ENCODE measurements at regions not wholly inside any gene's neighbourhood (a gene's known extent, or its start where the extent isn't known, plus 50 kb on each side); places are given as distances from the start of the nearest gene placed in this dataset.
"Not testable (repeated sequence)": the region's sequence is repeated elsewhere in the genome, so short reads cannot be mapped to it uniquely, and the experiment has no call there.

DNA sequence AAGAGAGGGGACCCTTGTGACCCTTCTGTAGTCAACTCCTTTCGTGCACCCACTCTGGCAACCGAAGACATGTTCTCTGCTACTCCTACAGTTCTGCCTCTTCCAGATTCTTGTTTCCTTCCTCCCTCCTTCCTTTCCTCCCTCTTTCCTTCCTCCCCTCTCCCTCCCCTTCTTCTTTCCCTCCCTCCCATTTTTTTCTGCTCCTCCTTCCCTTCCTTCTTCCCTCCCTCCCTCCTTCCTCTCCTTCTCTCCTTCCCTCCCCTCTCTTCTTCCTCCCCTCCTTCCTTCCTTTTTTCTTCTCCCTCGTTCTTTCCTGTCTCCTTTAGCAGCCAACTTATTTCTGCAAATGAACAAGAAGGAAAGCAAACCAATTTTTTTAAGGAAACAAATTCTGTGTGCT is 111.5 kb downstream of the NPTX2 start:
- Histone ChIP-seq H3K4me1 (ENCODE audit: control insufficient read depth, insufficient read depth, low read length) (peaks cover 4% of the 10 kb centered on the region), H3K9me3 (ENCODE audit: control insufficient read depth, low read length) (peaks cover 6% of the 10 kb centered on the region), H3K27me3 (replicated peaks; ENCODE audit: control insufficient read depth, insufficient read depth, low read length) (peaks cover 17% of the 10 kb centered on the region), H3K9ac (ENCODE audit: low read length) (no peak overlapping the region), H3K4me3 (ENCODE audit: low read length) (no peak overlapping the region), H3K36me3 (ENCODE audit: control insufficient read depth, insufficient read depth, low read length, severe bottlenecking) (no peaks in the 10 kb centered on the region)
- no peak for DNase-seq (ENCODE audit: low read depth)

DNA sequence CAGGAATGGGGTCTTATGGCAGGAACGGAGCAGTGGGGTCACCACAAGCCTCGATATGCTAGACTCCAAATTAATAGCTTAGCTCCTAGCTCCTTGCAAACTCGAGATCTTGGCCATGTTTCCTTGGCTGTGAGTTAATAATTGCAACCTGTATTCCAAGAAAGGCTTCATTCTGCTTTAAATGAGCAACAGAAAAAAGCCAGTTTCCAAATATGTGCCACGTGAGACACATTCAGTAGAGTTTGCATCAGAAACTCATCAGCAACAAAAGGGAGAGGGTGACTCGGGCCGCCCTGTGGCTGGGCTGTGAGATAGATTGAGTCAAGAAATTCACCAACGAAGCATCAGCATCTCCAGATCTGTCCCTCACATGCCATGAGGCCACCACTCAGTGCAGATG is 112.0 kb downstream of the NPTX2 start:
- Histone ChIP-seq H3K27me3 (replicated peaks; ENCODE audit: control insufficient read depth, insufficient read depth, low read length) (peaks cover 17% of the 10 kb centered on the region), H3K36me3 (ENCODE audit: control insufficient read depth, insufficient read depth, low read length, severe bottlenecking) (no peaks in the 10 kb centered on the region), H3K4me1 (ENCODE audit: control insufficient read depth, insufficient read depth, low read length) (peaks cover 4% of the 10 kb centered on the region), H3K9me3 (ENCODE audit: control insufficient read depth, low read length) (peaks cover 6% of the 10 kb centered on the region), H3K4me3 (ENCODE audit: low read length) (no peak overlapping the region), H3K9ac (ENCODE audit: low read length) (no peak overlapping the region)
- no peak for DNase-seq (ENCODE audit: low read depth)

DNA sequence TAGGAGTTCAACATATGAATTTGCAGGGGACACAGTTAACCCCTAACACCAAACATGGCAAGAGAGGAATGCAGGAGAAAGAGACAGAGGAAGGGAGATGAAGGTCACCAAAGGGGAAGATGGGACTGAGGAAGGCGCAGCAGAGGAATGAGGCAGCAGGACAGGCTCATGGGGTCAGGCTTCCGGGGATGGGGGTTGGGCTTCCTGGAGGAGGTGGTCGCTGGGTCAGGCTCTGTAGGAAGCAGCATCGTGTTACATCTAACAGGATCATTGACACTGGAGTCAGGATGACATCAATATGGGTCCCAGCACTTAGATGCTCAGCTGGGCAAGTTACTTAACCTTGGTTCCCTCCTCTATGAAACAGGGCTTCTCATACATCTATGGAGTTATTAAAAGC is 113.2 kb downstream of the NPTX2 start:
- no peak for DNase-seq (ENCODE audit: low read depth)
- Histone ChIP-seq H3K36me3 (ENCODE audit: control insufficient read depth, insufficient read depth, low read length, severe bottlenecking) (no peaks in the 10 kb centered on the region), H3K9ac (ENCODE audit: low read length) (no peak overlapping the region), H3K27me3 (replicated peaks; ENCODE audit: control insufficient read depth, insufficient read depth, low read length) (peaks cover 17% of the 10 kb centered on the region), H3K4me3 (ENCODE audit: low read length) (no peak overlapping the region), H3K4me1 (ENCODE audit: control insufficient read depth, insufficient read depth, low read length) (no peaks in the 10 kb centered on the region), H3K9me3 (ENCODE audit: control insufficient read depth, low read length) (peaks cover 6% of the 10 kb centered on the region)

DNA sequence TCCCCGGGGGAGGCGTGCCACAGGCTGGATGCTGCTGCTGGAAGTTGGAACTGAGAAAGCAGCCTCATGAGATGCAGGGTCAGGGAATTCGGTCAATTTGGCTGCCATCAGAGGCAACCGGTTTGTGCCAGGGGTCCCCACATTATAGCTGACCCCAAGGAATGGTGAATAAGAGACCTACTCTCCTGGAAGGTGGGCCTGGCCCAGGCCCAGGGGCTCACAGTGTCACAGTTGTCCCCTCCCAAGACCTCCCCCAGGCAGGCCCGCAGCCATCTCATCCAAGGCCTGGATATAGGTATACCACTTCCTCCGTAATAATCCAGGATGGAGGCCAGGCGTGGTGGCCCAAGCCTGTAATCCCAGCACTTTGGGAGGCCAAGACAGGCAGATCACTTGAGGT is 114.6 kb downstream of the NPTX2 start:
- peaks cover 17% of the 10 kb centered on the region for H3K27me3 ChIP-seq (replicated peaks; ENCODE audit: control insufficient read depth, insufficient read depth, low read length)
- no peak overlapping the region for H3K9ac ChIP-seq (ENCODE audit: low read length)
- no peaks in the 10 kb centered on the region for H3K4me1 ChIP-seq (ENCODE audit: control insufficient read depth, insufficient read depth, low read length)
- no peaks in the 10 kb centered on the region for H3K36me3 ChIP-seq (ENCODE audit: control insufficient read depth, insufficient read depth, low read length, severe bottlenecking)
- no peak overlapping the region for H3K4me3 ChIP-seq (ENCODE audit: low read length)
- peaks cover 6% of the 10 kb centered on the region for H3K9me3 ChIP-seq (ENCODE audit: control insufficient read depth, low read length)
- no peak for DNase-seq (ENCODE audit: low read depth)

DNA sequence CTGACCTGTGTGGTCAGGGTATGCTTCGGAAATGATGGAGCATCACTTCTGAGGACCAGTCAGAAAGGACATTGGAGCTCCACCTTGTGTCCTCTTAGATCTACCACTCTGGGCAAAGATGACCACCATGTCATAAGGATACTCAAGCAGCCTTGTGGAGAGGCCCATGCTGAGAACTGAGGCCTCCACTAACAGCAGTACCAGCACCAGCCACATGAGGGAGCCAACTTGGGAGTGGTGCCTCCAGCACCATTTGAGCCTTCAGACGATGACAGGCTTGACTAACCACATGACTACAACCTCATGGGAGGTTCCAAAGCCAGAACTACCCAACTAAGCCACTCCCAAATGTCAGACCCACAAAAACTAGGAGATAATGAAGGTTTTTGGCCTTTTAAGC is 116.0 kb downstream of the NPTX2 start:
- H3K4me1 ChIP-seq (ENCODE audit: control insufficient read depth, insufficient read depth, low read length) = no peaks in the 10 kb centered on the region
- no peak overlapping the region for H3K9ac ChIP-seq (ENCODE audit: low read length)
- H3K27me3 ChIP-seq (replicated peaks; ENCODE audit: control insufficient read depth, insufficient read depth, low read length) = peaks cover 10% of the 10 kb centered on the region
- H3K4me3 ChIP-seq (ENCODE audit: low read length) = no peak overlapping the region
- peaks cover 6% of the 10 kb centered on the region for H3K9me3 ChIP-seq (ENCODE audit: control insufficient read depth, low read length)
- DNase-seq (ENCODE audit: low read depth) = peak; percentile 11
- H3K36me3 ChIP-seq (ENCODE audit: control insufficient read depth, insufficient read depth, low read length, severe bottlenecking) = no peaks in the 10 kb centered on the region

DNA sequence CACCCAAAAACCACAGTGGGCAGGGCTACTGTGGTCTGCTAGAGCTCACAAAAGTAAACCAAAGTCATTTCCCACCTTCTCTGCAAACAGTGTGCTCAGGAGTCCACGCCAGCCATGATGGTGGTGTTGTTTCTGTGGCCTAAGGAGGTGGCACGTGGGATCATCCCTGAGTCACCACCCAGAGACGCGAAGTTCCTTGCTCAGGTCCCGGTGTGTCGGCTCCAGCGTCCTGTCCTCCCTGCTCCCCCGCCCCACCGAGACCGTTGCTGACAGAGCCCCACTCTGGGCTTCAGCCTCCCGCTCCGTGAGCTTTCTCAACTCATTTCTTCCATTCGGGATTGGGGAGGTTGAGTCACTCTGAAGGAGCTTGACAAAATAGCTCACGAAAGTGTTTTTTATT is 118.7 kb downstream of the NPTX2 start:
- Histone ChIP-seq H3K9ac (ENCODE audit: low read length) (no peak overlapping the region), H3K9me3 (ENCODE audit: control insufficient read depth, low read length) (peaks cover 6% of the 10 kb centered on the region), H3K36me3 (ENCODE audit: control insufficient read depth, insufficient read depth, low read length, severe bottlenecking) (no peaks in the 10 kb centered on the region), H3K27me3 (replicated peaks; ENCODE audit: control insufficient read depth, insufficient read depth, low read length) (no peaks in the 10 kb centered on the region), H3K4me1 (ENCODE audit: control insufficient read depth, insufficient read depth, low read length) (no peaks in the 10 kb centered on the region), H3K4me3 (ENCODE audit: low read length) (no peak overlapping the region)
- no peak for DNase-seq (ENCODE audit: low read depth)

DNA sequence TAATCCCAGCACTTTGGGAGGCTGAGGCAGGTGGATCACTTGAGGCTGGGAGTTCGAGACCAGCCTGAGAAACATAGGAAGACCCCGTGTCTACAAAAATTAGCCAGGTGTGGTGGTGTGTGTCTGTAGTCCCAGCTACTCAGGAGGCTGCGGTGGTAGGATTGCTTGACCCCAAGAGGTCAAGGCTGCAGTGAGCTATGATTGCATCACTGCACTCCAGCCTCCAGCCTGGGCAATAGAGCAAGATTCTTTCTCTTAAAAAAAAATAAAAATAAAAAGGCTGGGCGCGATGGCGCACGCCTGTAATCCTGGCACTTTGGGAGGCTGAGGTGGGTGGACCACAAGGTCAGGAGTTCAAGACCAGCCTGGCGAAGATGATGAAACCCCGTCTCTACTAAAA is 119.4 kb downstream of the NPTX2 start:
- not testable (repeated sequence) for H3K27me3 ChIP-seq (replicated peaks; ENCODE audit: control insufficient read depth, insufficient read depth, low read length); H3K4me3 ChIP-seq (ENCODE audit: low read length); H3K36me3 ChIP-seq (ENCODE audit: control insufficient read depth, insufficient read depth, low read length, severe bottlenecking); H3K9me3 ChIP-seq (ENCODE audit: control insufficient read depth, low read length); H3K9ac ChIP-seq (ENCODE audit: low read length); DNase-seq (ENCODE audit: low read depth); H3K4me1 ChIP-seq (ENCODE audit: control insufficient read depth, insufficient read depth, low read length)

DNA sequence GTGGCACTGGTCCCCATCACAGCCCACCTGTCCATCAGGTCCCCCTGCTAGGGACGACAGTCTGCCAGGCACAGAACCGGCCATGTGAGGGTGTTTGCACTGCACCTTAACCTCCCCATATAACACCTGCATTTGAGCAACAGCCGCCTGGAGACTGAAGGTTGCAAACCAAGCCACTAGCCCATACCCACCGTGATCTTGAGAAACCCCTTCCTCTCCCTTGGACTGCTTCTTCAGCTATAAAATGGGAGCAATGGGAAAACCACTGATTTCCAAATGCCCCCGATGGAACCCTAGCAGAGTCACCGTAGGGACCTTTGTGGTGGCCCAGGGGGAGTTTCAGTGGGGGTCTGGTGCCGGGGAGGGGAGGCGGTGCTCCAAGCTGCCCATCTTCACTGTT is 120.1 kb downstream of the NPTX2 start:
- no peak for DNase-seq (ENCODE audit: low read depth)
- Histone ChIP-seq H3K9me3 (ENCODE audit: control insufficient read depth, low read length) (peaks cover 6% of the 10 kb centered on the region), H3K9ac (ENCODE audit: low read length) (no peak overlapping the region)

DNA sequence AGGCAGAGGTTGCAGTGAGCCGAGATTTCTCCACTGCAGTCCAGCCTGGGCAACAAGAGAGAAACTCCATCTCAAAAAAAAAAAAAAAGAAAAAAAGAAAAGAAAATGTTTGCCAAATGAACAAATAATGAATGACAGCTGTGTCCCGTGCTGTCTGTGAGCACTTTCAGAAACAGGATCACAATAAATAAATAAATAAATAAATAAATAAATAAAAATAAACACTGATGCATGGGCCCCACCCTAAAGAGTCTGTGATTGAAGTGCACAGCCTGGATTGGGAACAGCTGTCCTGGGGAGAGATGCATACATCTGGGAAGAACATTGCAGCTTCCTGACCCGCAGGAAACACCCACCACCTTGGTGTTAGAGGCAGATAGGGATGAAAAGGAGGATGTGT is 123.6 kb downstream of the NPTX2 start:
- Histone ChIP-seq H3K4me3 (ENCODE audit: low read length) (no peak overlapping the region), H3K9ac (ENCODE audit: low read length) (no peak overlapping the region), H3K9me3 (ENCODE audit: control insufficient read depth, low read length) (peaks cover 4% of the 10 kb centered on the region)

More for the DNA sequence above, 120.1 kb downstream of the NPTX2 start:
- no peaks in the 10 kb centered on the region for H3K36me3 ChIP-seq (ENCODE audit: control insufficient read depth, insufficient read depth, low read length, severe bottlenecking)
- H3K27me3 ChIP-seq (replicated peaks; ENCODE audit: control insufficient read depth, insufficient read depth, low read length) = peaks cover 8% of the 10 kb centered on the region
- H3K4me3 ChIP-seq (ENCODE audit: low read length) = no peak overlapping the region
- H3K4me1 ChIP-seq (ENCODE audit: control insufficient read depth, insufficient read depth, low read length) = no peaks in the 10 kb centered on the region

DNA sequence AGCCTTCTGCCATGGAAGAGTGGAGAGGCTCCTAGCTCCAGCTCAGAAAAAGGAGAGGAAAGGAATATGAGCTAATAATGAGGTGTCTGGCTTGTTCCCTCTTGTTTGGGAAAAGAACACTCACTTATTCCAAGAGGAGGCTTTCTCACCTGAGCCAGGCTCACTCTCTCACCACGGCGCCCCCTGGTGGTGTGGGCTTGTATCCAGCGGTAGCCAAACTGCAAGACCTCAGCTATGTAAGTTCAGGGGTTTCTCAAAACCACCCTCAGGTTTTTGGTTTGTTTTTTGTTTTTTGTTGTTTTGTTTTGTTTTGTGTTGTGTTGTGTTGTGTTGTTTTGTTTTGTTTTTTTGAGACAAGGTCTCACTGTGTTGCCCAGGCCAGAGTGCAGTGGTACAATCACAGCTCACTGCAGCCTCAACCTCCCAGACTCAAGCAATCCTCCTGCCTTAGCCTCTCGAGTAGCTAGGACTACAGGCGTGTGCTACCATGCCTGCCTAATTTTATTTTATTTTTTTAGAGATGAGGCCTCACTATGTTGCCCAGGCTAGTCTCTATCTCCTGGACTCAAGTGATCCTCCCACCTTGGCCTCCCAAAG is 124.0 kb downstream of the TMEM130 start:
- Histone ChIP-seq H3K27me3 (replicated peaks; ENCODE audit: control insufficient read depth, insufficient read depth, low read length) (peaks cover 33% of the 10 kb centered on the region), H3K9ac (ENCODE audit: low read length) (no peak overlapping the region), H3K4me1 (ENCODE audit: control insufficient read depth, insufficient read depth, low read length) (no peaks in the 10 kb centered on the region), H3K9me3 (ENCODE audit: control insufficient read depth, low read length) (peaks cover 4% of the 10 kb centered on the region), H3K36me3 (ENCODE audit: control insufficient read depth, insufficient read depth, low read length, severe bottlenecking) (no peaks in the 10 kb centered on the region), H3K4me3 (ENCODE audit: low read length) (no peak overlapping the region)
- peak; percentile 74 for DNase-seq (ENCODE audit: low read depth)

More for the DNA sequence above, 123.6 kb downstream of the NPTX2 start:
- no peak for DNase-seq (ENCODE audit: low read depth)
- Histone ChIP-seq H3K4me1 (ENCODE audit: control insufficient read depth, insufficient read depth, low read length) (no peaks in the 10 kb centered on the region), H3K27me3 (replicated peaks; ENCODE audit: control insufficient read depth, insufficient read depth, low read length) (peaks cover 14% of the 10 kb centered on the region), H3K36me3 (ENCODE audit: control insufficient read depth, insufficient read depth, low read length, severe bottlenecking) (no peaks in the 10 kb centered on the region)

DNA sequence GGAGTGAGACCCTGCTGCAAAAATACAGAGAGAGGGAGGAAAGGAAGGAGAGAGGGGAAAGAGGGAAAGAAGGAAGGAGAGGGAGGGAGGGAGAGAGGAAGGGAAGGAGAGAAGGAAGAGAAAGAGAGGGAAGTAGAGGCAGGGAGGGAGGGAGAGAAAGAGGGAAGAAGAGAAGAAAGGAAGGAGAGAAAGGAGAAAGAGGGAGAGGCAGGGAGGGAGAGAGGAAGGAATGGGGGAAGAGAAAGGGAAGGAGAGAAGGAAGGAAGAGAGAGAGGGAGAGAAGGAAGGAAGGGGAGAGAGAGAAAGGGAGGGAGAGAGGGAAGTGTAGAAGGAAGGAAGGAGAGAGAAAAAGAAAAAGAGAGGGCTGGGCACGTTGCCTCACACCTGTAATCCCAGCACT is 121.7 kb downstream of the TMEM130 start:
- Histone ChIP-seq H3K4me3 (ENCODE audit: low read length) (no peak overlapping the region), H3K4me1 (ENCODE audit: control insufficient read depth, insufficient read depth, low read length) (no peaks in the 10 kb centered on the region), H3K9ac (ENCODE audit: low read length) (no peak overlapping the region), H3K9me3 (ENCODE audit: control insufficient read depth, low read length) (peaks cover 4% of the 10 kb centered on the region), H3K36me3 (ENCODE audit: control insufficient read depth, insufficient read depth, low read length, severe bottlenecking) (no peaks in the 10 kb centered on the region), H3K27me3 (replicated peaks; ENCODE audit: control insufficient read depth, insufficient read depth, low read length) (peaks cover 19% of the 10 kb centered on the region)
- DNase-seq (ENCODE audit: low read depth) = no peak

DNA sequence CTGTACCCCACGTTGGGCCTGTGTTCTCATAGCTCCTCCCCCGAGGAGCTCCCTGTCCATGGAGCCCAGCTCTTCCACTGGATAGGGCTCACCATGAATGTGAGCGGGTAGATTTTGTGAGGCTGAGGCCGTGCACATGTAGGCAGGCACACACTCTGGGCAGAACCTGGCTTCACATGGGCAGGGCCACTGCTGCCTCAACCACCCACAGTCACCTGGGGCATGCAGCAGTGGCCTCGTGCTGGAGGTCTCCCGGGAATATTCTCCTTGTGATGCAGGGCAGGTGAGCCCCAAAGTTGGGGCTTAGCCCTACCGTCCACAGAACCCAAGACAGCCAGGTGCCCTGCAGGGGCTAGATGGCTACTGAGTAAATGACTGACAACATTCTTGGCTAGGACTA is 116.6 kb downstream of the TMEM130 start:
- no peak overlapping the region for H3K4me3 ChIP-seq (ENCODE audit: low read length)
- no peaks in the 10 kb centered on the region for H3K4me1 ChIP-seq (ENCODE audit: control insufficient read depth, insufficient read depth, low read length)
- H3K27me3 ChIP-seq (replicated peaks; ENCODE audit: control insufficient read depth, insufficient read depth, low read length) = peaks cover 3% of the 10 kb centered on the region
- no peaks in the 10 kb centered on the region for H3K36me3 ChIP-seq (ENCODE audit: control insufficient read depth, insufficient read depth, low read length, severe bottlenecking)
- no peak for DNase-seq (ENCODE audit: low read depth)
- no peak overlapping the region for H3K9ac ChIP-seq (ENCODE audit: low read length)
- no peaks in the 10 kb centered on the region for H3K9me3 ChIP-seq (ENCODE audit: control insufficient read depth, low read length)

All from adipocyte (in vitro differentiated cells).